ENCODE measurements at regions not wholly inside any gene's neighbourhood (a gene's known extent, or its start where the extent isn't known, plus 50 kb on each side); places are given as distances from the start of the nearest gene placed in this dataset.

DNA sequence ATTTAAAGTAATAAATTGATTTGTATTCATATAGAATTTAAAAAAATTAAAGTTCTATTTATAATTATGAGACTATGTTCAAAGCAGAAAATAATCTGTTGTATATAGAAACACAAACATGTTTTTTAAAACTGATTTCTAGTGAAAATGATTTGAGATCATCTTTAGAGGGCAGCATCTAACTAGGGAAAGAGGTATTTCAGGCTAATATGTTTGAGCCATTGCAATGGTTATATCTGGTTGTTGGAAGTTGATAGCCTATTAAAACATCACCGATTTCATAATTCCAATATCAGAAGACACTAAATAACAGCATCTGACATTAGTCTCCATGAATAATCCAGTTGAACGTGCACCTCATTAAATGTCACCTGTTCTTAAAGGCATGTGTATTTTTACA lies 79.8 kb upstream of the SLITRK6 start:
- Histone ChIP-seq H4K20me1 (replicated peaks; ENCODE audit: control insufficient read depth, insufficient read depth, low read length) (no peaks in the 10 kb centered on the region), H3K4me3 (no peak overlapping the region), H3K9me3 (replicated peaks; ENCODE audit: control insufficient read depth, insufficient read depth, low read depth, low read length) (no peaks in the 10 kb centered on the region), H3K27me3 (ENCODE audit: control insufficient read depth in 2 of 2, insufficient read depth in 2 of 2, low read length in 2 of 2) (no peaks in the 10 kb centered on the region), H3K36me3 (ENCODE audit: control insufficient read depth, insufficient read depth, low read length) (no peaks in the 10 kb centered on the region), H3K4me2 (ENCODE audit: insufficient read depth, low read length) (no peak overlapping the region), H3K9me1 (ENCODE audit: control insufficient read depth, insufficient read depth, low read length) (no peaks in the 10 kb centered on the region), H3K9ac (ENCODE audit: insufficient read depth in 1 of 2, low read depth in 2 of 2, low read length in 2 of 2) (no peak overlapping the region), H2AFZ (ENCODE audit: low read depth, low read length) (no peak overlapping the region), H3K27ac (ENCODE audit: extremely low read depth, low read depth, low read length) (no peak overlapping the region), H3K79me2 (ENCODE audit: control insufficient read depth, insufficient read depth, low read length) (no peaks in the 10 kb centered on the region), H3K4me1 (replicated peaks in 1 of 2; ENCODE audit: control insufficient read depth in 2 of 2, insufficient read depth in 2 of 2, low read length in 2 of 2) (no peaks in the 10 kb centered on the region)
- WGBS (ENCODE audit: insufficient coverage, low coverage, missing lambda C conversion rate): 0% methylated on average over 2 of the region's 2 CpGs
- intact Hi-C loops (cut with micrococcal nuclease) (no loop called here), in situ Hi-C loops (cut with MboI) (no loop called here)
- FAIRE-seq: no peak
- ATAC-seq: no peak
- ChIA-PET POLR2A (no interaction called here), CTCF (ENCODE audit: low intra/inter-chr PET ratio) (no interaction called here)
- no peak for TF ChIP-seq PRDM10 (IDR thresholded peaks at IDR 0.05; ENCODE audit: partially characterized antibody)
- TF ChIP-seq ZNF347 (CRISPR knock-in tag; IDR thresholded peaks at IDR 0.05; ENCODE audit: low read depth): no peak
- no peak for TF ChIP-seq ZNF639 (CRISPR knock-in tag; conservative IDR thresholded peaks at IDR 0.05 in 1 of 2, IDR thresholded peaks at IDR 0.05 in 1 of 2)
- TF ChIP-seq MYBL2 (IDR thresholded peaks at IDR 0.05; ENCODE audit: low read depth): no peak
- TF ChIP-seq MYBL2 (CRISPR knock-in tag; IDR thresholded peaks at IDR 0.05; ENCODE audit: borderline replicate concordance): no peak
- TF ChIP-seq HIVEP1 (CRISPR knock-in tag; IDR thresholded peaks at IDR 0.05): no peak
- BruUV-seq (replicated peaks): no TSS peak
- no peak for DNase-seq (ENCODE audit: extremely low read depth in 1 of 4, low spot score in 3 of 4)

Data from K562 (cell line).